GM19035 (cell line): ENCODE measurements at regions not wholly inside any gene's neighbourhood (a gene's known extent, or its start where the extent isn't known, plus 50 kb on each side); places are given as distances from the start of the nearest gene placed in this dataset.
"Not testable (repeated sequence)": the region's sequence is repeated elsewhere in the genome, so short reads cannot be mapped to it uniquely, and the experiment has no call there.

Experiments
- ATAC-seq: cut with Tn5 transposase; IDR thresholded peaks from one replicate; pipeline ENCODE4 v1.9.1; 2021; ENCODE audit not compliant: unreplicated experiment

GRCh38 chr7:131038153-131038552 lies 289.5 kb upstream of the MKLN1 start:
- no peak for ATAC-seq

GRCh38 chr7:131039355-131039762 lies 288.3 kb upstream of the MKLN1 start:
- no peak for ATAC-seq

- ATAC-seq, result no peak
Observed at GRCh38 chr7:131039836-131040235, 287.8 kb upstream of the MKLN1 start.

- ATAC-seq, result no peak
Observed at GRCh38 chr7:131040467-131040932, 287.2 kb upstream of the MKLN1 start.

DNA sequence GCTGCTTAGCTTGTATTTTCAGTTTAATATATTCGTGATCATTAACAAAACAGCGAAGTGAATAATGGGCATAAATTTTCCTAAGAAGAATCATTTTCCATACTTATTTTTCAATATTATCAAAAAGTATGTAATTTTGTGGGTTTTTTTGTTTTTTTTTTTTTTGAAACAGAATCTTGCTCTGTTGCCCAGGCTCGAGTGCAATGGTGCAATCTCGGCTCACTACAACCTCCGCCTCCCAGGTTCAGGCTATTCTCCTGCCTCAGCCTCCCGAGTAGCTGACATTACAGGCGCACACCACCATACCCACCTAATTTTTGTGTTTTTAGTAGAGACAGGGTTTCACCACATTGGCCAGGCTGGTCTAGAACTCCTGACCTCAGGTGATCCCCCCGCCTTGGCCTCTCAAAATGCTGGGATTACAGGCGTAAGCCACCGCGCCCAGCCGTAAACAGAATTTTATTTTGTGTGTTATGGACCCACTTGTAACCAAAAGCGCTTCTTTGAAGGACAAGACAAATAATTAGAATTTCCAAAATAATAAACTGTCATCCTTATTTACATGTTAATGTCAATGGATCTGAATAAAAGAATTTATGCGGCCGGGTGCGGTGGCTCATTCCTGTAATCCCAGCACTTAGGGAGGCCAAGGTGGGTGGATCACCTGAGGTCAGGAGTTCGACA lies 286.5 kb upstream of the MKLN1 start:
- not testable (repeated sequence) for ATAC-seq

DNA sequence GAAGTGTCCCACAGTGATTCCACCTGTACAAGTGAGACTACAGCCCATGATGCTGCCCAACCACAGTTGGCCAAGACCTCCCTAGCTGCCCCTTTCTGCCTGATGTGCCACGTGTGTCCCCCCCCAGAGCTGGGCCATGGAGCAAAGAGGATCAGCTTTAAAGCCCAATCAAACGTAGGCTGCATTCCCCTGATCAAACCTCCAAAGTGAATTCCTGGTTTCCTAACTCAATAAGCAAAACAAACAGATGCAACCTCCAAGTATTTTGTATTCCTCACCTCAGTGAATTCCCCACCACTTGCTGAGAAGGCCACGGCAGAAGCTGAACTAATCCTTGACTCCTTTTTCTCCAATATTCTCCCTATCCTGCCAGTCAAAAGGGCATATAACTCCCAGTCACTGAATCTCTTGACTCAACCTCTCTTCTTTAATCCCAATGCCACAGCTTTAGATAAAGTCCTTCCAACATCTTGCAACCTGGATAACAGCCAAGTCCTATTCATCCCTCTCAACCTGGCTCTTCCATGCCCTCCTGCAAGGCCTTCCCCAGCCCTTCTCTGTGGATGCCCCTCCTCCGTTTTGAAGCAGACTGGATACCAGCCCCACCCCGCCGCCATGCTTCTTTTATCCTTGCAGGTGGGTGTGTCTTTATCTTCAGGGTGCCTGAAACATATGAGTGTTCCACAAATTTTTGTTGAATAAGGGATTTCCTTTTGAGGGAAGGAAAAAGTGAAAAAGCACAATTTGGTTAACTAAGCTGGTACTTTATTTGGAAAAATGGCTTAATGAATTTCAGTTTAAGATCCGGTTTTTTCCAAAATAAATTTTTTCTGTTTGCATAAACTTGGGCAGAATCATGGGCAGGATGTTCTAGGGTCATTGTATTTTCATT lies 285.2 kb upstream of the MKLN1 start:
- no peak for ATAC-seq

DNA sequence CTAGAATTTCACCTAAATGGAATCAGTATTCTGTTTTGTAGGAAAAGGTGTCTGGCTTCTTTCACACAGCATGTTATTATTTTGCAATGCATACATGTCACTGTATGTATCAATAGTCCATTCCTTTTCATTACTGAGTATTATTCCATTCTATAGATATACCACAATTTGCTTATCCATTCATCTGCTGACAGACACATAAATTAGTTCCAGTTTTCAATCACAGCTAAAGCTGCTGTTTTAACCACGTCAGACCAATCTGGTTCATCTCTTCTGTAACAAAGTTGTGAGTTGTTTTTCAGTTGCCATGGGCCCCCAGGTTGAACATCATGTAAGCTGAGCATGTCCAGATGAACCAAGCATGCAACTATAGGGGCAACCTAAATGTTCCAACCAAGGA lies 282.1 kb upstream of the MKLN1 start:
- ATAC-seq, result no peak

DNA sequence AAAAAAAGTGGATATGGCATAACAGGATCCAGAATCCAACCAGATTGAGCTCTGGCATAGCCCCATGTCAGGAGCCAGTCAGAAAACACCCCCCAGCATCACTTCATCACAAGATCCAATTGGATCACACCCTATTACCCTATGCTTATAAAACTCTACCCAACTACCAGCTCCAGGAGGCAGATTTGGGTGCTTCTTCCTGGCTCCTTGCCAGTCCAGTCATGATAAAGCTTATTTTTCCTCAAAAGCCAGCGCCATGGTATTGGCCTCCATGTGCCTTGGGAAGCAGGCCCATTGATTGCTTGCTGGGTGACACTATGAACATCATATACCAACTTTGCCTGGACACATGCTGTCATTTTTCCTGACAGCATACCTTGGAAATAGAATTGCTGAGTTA lies 281.4 kb upstream of the MKLN1 start:
- no peak for ATAC-seq

DNA sequence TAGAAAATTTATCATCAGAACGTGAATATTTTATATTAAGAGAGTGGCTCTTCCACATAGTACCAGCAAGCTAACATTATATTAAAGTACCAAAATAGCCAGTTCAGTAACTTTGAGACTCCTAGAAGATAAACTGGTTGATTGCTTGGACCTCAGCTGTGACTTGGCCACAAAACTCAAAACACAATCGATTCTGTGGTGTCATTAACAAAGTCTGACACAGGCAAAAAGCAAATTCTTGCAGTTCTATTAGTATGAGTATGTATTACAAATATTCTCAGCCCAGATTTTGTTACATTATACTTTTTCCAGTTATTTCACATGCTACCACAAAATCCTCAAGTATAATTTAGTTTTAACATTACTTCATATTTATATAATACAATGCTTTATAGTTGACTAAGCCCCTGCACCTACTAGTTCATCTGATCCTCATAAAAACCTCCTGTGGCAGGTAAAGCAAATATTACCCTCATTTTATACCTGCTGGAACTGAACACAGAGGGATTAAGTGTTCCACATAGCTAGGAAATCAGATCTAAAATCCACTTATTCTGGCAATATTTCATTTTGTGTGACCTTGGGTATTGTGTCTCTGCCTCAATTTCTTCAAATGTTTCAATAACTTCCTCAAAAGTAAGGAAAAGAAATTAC lies 279.9 kb upstream of the MKLN1 start:
- no peak for ATAC-seq

GRCh38 chr7:131051304-131051703 lies 276.4 kb upstream of the MKLN1 start:
- no peak for ATAC-seq

DNA sequence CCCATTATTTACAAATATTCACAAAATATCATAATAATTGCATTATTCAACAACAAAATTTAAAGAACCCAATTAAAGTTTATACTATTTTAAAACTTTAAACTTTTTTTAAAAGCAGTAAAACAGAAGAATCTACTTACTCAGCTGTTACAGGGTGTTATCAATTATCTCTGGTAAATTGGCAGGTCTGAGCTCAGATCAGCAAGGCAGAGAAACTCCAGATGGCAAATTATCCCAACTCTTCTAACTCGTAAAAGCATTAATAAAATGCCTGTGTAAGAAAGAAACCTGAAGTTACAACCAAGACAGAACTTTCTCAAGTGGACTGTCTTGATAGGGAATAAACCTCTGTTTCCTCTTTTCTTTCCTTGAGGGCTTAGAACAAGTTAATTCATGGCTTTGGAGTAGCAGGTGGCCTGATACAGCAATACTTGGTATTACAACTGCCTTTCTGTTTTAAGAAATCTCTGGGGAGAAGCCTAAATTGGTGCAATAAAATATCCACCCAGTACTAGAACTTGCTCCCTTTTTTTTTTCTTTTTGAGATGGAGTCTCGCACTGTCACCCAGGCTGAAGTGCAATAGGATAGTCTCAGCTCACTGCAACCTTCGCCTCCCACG lies 275.3 kb upstream of the MKLN1 start:
- ATAC-seq, result no peak

GRCh38 chr7:131056007-131056406 lies 271.7 kb upstream of the MKLN1 start:
- ATAC-seq, result no peak

DNA sequence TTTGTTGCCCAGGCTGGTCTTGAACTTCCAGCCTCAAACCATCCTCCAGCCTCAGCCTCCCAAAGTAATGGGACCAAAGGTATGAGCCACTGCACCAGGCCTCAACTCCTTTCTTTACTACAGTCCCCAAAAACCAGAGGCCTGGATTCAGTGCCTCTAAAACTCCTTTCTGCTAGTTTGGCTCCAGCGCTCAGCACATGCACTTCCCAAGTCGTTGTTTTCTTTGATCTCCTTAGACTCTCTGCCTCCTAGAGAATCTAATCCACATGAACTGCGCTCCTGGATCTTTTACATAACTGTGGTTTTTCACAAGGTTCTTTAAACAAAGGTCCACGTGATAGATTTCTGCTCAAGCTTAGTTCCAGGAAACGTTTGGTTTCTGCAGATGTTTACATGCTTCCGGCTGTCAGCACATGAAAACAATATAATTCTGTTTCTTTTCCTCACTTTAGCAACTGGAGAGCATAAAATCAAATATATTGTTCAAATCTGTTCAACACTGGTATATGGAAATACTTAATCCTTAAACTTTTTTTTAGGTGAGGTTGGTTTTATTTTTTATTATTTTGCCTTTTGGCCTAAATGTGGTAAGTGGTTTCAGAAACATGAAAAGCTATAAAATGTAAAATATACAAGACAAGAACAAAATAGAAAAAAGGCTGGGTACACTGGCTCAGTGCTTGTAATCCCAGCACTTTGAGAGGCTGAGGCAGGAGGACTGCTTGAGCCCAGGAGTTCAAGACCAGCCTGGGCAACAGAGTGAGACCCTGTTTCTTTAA lies 270.5 kb upstream of the MKLN1 start:
- ATAC-seq, result peak; percentile 76

DNA sequence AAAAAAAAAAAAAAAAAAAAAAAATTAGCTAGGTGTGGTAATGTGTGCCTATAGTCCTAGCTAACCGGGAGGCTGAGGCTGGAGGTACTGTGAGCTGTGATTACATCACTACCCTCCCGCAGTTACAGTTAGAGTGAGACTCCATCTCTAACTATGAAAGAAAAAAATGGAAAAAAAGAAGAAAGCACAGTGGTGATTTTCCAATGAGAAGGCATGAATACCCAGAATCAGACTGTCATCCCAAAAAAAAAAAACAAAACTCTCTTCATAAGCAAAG lies 269.9 kb upstream of the MKLN1 start:
- ATAC-seq, result peak; percentile 37

- not testable (repeated sequence) for ATAC-seq
Observed at GRCh38 chr7:131058561-131059288, 269.0 kb upstream of the MKLN1 start.

GRCh38 chr7:131059401-131059800 lies 268.3 kb upstream of the MKLN1 start:
- not testable (repeated sequence) for ATAC-seq

DNA sequence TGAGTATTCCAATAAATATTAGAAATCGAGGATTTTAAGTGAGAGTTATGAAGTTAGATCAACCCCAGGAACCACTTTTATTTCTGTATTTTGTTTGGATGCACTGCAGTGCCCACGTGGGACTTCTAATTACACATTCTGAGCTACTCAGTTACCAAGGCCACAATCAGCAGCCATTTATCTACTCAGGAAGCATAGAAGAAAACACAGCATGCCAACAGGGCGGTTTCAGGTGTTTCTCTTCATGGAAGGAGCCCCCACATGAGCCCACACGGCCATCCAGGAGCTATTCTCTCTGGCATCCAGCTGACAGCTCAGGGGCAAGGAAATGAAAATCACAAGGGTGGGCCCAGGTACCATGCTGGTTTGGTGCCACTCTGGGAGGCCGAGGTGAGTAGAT lies 266.5 kb upstream of the MKLN1 start:
- no peak for ATAC-seq

DNA sequence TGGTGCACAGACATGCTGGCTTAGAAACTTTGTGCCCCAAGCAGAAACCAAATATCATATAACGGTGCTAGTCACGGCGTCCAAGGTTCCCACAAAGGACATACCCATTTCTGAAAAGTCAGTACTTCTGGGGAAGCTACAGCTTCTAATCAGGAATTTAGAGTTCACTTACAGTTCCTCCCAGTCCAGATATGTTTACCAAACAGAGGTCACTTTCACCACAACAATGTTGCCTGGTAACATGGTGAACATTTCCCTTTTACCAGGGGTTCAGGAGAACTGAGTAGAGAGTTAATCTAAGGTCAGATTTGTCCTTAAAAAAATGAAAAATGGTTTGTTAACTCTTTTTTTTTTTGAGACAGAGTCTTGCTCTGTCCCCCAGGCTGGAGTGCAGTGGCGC lies 265.9 kb upstream of the MKLN1 start:
- ATAC-seq, result no peak

DNA sequence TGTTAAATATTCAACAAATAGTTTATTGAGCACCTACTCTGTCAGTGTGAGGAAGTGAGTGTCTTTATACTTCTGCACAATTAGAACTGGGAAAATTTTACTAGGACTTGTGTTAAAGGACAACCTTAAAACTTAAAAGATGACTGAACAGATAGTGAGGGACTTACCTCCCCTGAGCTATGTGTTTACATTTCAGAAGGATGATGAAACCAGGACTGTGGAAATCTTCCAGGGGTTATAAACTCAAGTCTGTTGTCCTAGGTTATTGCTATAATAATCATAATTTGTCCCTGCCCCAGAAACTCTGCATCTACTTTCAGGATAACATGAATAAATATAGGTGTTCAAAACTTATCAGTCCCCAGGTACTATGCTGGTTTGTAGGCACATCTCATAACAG lies 261.0 kb upstream of the MKLN1 start:
- ATAC-seq, result no peak

- no peak for ATAC-seq
Observed at GRCh38 chr7:131067220-131067619, 260.5 kb upstream of the MKLN1 start.
